K562 (cell line): ENCODE measurements at regions not wholly inside any gene's neighbourhood (a gene's known extent, or its start where the extent isn't known, plus 50 kb on each side); places are given as distances from the start of the nearest gene placed in this dataset.

Source experiments
- ATAC-seq: fragments of 200-7000 bp; cut with Tn5 transposase; 3 replicates; pipeline ENCODE4 v1.9.1; 2020; ENCODE audit warnings: moderate library complexity
- BruUV-seq: library from RNA; stranded (reverse); fragments of 400-500 nt; replicated peaks from 2 replicates; lab custom pipeline; 2021; lab: Mats Ljungman, UMichigan
- CTCF ChIA-PET: fragments of 300-600 bp; formaldehyde crosslinking; extraction: SDS; loops from one replicate; lab custom pipeline; 2021; ENCODE audit warnings: low intra/inter-chr PET ratio; lab: Yijun Ruan, JAX
- POLR2A ChIA-PET: fragments of 300-600, 350-650 bp; sonication (Branson Sonifier 250); formaldehyde crosslinking; extraction: SDS; loops from one replicate; lab custom pipeline; 2021; ENCODE audit warnings: antibody characterized with exemption, inconsistent platforms; lab: Yijun Ruan, JAX
- DNase-seq, 4 experiments: peaks; one replicate each; pipeline versions ENCODE4 v3.0.0 to v3.0.0-alpha.2; 2011 to 2018; ENCODE audit warnings: low spot score in 3 of 4, mixed read lengths in 3 of 4; ENCODE audit errors: extremely low read depth in 1 of 4
- FAIRE-seq: peaks from 2 replicates; lab custom pipeline; 2011; peaks lifted over from hg19 to GRCh38; lab: Jason Lieb, UNC
- H2AFZ ChIP-seq: 2 replicates; pipeline ENCODE4 v1.6.0; 2011; ENCODE audit warnings: low read depth, low read length, control low read depth, inconsistent platforms
- H3K27ac ChIP-seq: fragments of 200-600 bp; 3 replicates; pipeline ENCODE4 v1.8.0; 2011; ENCODE audit warnings: low read depth, mild to moderate bottlenecking, control low read depth, inconsistent platforms, low read length, moderate library complexity, mixed read lengths; ENCODE audit errors: extremely low read depth
- H3K27me3 ChIP-seq, 2 experiments: fragments of 300-600 bp in 1 of 2; 2 replicates in 1 of 2; 3 replicates in 1 of 2; pipeline versions ENCODE4 v1.6.0 to v1.8.0; 2011; ENCODE audit warnings: inconsistent platforms in 2 of 2, low read length in 2 of 2, mild to moderate bottlenecking in 1 of 2, mixed read lengths in 1 of 2, moderate library complexity in 1 of 2; ENCODE audit not compliant: control insufficient read depth in 2 of 2, insufficient read depth in 2 of 2
- H3K36me3 ChIP-seq: fragments of 300-600 bp; 3 replicates; pipeline ENCODE4 v1.8.0; 2011; ENCODE audit warnings: mild to moderate bottlenecking, low read length, inconsistent platforms; ENCODE audit not compliant: control insufficient read depth, insufficient read depth
- H3K4me1 ChIP-seq, 2 experiments: fragments of 200-600 bp in 1 of 2; replicated peaks in 1 of 2; 2 replicates in 1 of 2; 3 replicates in 1 of 2; pipeline versions ENCODE4 v1.5.1 to v1.8.0; 2011; ENCODE audit warnings: inconsistent platforms in 2 of 2, low read length in 2 of 2, mild to moderate bottlenecking in 1 of 2, mixed read lengths in 1 of 2, moderate library complexity in 1 of 2; ENCODE audit not compliant: control insufficient read depth in 2 of 2, insufficient read depth in 2 of 2
- H3K4me2 ChIP-seq: 2 replicates; pipeline ENCODE4 v1.6.1; 2011; ENCODE audit warnings: low read length, control low read depth, inconsistent platforms, mixed read lengths; ENCODE audit not compliant: insufficient read depth
- H3K4me3 ChIP-seq: fragments of 200-600 bp; sonication (generic), shearing (Covaris generic); 2 replicates; pipeline ENCODE4 v1.5.1; 2016; ENCODE audit warnings: control low read depth, inconsistent platforms
- H3K79me2 ChIP-seq: fragments of 200-600 bp; 3 replicates; pipeline ENCODE4 v1.8.0; 2011; ENCODE audit warnings: low read length, inconsistent platforms; ENCODE audit not compliant: control insufficient read depth, insufficient read depth
- H3K9ac ChIP-seq, 2 experiments: 2 replicates each; pipeline versions ENCODE4 v1.6.0 to v1.6.1; 2011; ENCODE audit warnings: low read depth in 2 of 2, low read length in 2 of 2, control low read depth in 1 of 2, inconsistent platforms in 1 of 2, mild to moderate bottlenecking in 1 of 2, mixed read lengths in 1 of 2; ENCODE audit not compliant: insufficient read depth in 1 of 2
- H3K9me1 ChIP-seq: one replicate; pipeline ENCODE4 v1.6.0; 2011; ENCODE audit warnings: inconsistent platforms, mild to moderate bottlenecking, low read length, moderate library complexity; ENCODE audit not compliant: control insufficient read depth, insufficient read depth
- H3K9me3 ChIP-seq: replicated peaks from 2 replicates; pipeline ENCODE4 v1.5.1; 2011; ENCODE audit warnings: low read depth, low read length, inconsistent platforms; ENCODE audit not compliant: control insufficient read depth, insufficient read depth
- H4K20me1 ChIP-seq: replicated peaks from 2 replicates; pipeline ENCODE4 v1.6.1; 2011; ENCODE audit warnings: low read length, inconsistent platforms, mixed read lengths; ENCODE audit not compliant: control insufficient read depth, insufficient read depth
- ATF7 ChIP-seq: fragments of 450-650 bp; IDR thresholded peaks from 2 replicates; pipeline ENCODE4 v1.7.1; 2014; ENCODE audit warnings: mild to moderate bottlenecking, moderate library complexity
- EZH2 ChIP-seq: IDR thresholded peaks from 2 replicates; pipeline ENCODE4 v1.6.1; 2012; ENCODE audit warnings: low read depth, mild to moderate bottlenecking, inconsistent platforms, low read length, borderline replicate concordance
- MAFK ChIP-seq: IDR thresholded peaks from 2 replicates; pipeline ENCODE4 v1.6.1; 2011; ENCODE audit warnings: low read length, improper control_type of control experiment
- MCM5 ChIP-seq: fragments of 450-650 bp; IDR thresholded peaks from 2 replicates; pipeline ENCODE4 v1.6.1; 2016; ENCODE audit warnings: low read depth
- SREBF1 ChIP-seq: fragments of 150-350 bp; IDR thresholded peaks from 2 replicates; pipeline ENCODE4 v1.6.1; 2014; ENCODE audit warnings: antibody characterized with exemption, low read depth, low read length, borderline replicate concordance
- STAT5A ChIP-seq: IDR thresholded peaks from 2 replicates; pipeline ENCODE4 v1.6.1; 2012; ENCODE audit warnings: low read length, inconsistent platforms, borderline replicate concordance
- SUPT5H ChIP-seq: fragments of 450-650 bp; IDR thresholded peaks from 2 replicates; pipeline ENCODE4 v1.6.1; 2016
- TARDBP ChIP-seq: fragments of 450-650 bp; IDR thresholded peaks from 2 replicates; pipeline ENCODE4 v1.6.1; 2016
- TBP ChIP-seq: optimal IDR thresholded peaks from 2 replicates; pipeline ENCODE3; 2011; ENCODE audit warnings: low read depth, low read length, improper control_type of control experiment
- ZNF431 ChIP-seq: sonication (generic); formaldehyde crosslinking; IDR thresholded peaks from 2 replicates; pipeline ENCODE4 v1.8.0; 2022; ENCODE audit warnings: mild to moderate bottlenecking, missing genetic modification reagents
- ZNF699 ChIP-seq: fragments of 250-450 bp; sonication (Bioruptor Pico); IDR thresholded peaks from 2 replicates; pipeline ENCODE4 v1.8.0; 2021; ENCODE audit warnings: mild to moderate bottlenecking, moderate library complexity; ENCODE audit not compliant: insufficient replicate concordance
- ZNF764 ChIP-seq: fragments of 250-450 bp; sonication (Bioruptor Pico); IDR thresholded peaks from 2 replicates; pipeline ENCODE4 v1.4.0; 2020; ENCODE audit warnings: low read depth, mild to moderate bottlenecking, moderate library complexity
- WGBS: fragments of 100-300 bp; shearing (Covaris generic); methylation state at CpG from one replicate; pipeline ENCODE4 v1.1.6; 2016; ENCODE audit warnings: low coverage, mixed read lengths; ENCODE audit not compliant: insufficient coverage; ENCODE audit errors: missing lambda C conversion rate; 5-methylcytosine and 5-hydroxymethylcytosine counted together
- in situ Hi-C: fragments of 300-500 bp; cut with MboI; formaldehyde crosslinking; loops from 4 replicates; pipeline ENCODE4 v1.15.0; 2018; ENCODE audit warnings: inconsistent platforms, mixed read lengths
- intact Hi-C: fragments of 100-400 bp; cut with micrococcal nuclease; formaldehyde crosslinking; loops from 2 replicates; pipeline ENCODE4 v1.14.2; 2022
- TF ChIP-seq, protein P1 (sequence below): fragments of 450-650 bp; formaldehyde crosslinking; IDR thresholded peaks from 2 replicates; pipeline ENCODE4 v1.4.0; 2020; ENCODE audit warnings: mild to moderate bottlenecking, moderate library complexity
- TF ChIP-seq, protein P2 (sequence below): fragments of 250-450 bp; sonication (Bioruptor Pico); IDR thresholded peaks from 2 replicates; pipeline ENCODE4 v1.8.0; 2021; ENCODE audit warnings: moderate library complexity, mild to moderate bottlenecking, inconsistent platforms

DNA sequence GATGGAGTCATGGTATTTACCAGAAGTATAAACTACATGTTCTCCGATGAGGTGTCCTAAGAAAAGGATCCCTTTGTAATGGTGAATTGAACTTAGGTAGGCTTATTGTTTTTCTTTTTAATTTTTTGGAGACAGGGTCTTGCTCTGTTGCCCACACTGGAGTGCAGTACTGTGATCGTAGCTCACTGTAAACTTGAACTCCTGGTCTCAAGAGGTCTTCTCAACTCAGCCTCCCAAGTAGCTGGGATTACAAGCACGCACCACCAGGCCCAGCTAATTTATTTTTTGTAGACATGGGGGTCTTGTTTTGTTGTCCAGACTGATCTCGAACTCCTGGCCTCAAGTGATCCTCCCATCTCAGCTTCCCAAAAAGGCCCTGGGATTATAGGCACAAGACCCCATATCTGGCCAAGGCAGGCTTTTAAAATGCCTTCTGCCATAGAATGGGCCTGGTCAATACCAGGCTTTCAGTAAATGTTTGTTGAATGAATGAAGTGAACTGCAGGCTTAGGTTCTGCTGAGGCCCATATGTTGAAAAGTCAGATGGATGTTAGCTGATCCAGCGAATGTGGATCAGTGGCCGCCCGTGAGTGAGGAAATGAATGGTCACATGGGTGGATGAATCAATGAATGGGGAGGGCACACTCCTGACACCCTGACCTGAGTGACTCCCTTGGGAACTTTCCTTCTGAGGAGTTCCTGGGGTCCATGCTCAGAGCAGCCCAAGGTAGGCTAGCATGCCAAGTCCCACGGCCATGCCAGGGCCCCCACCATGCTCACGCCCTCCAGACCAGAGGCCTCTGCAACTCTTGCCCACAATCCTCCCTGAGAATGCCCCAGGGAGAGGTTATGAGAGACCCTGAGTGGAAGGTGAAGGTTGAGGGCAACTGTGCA, 118.0 kb upstream of the MYCN start:
- no peak for ATAC-seq
- 2% methylated on average over 9 of the region's 9 CpGs for WGBS

More for the DNA sequence above, 118.0 kb upstream of the MYCN start:
- Histone ChIP-seq H3K27ac (no peak overlapping the region), H3K79me2 (no peaks in the 10 kb centered on the region), H3K9me3 (no peaks in the 10 kb centered on the region), H3K36me3 (no peaks in the 10 kb centered on the region), H2AFZ (no peak overlapping the region), H3K4me3 (no peak overlapping the region), H4K20me1 (no peaks in the 10 kb centered on the region), H3K9me1 (no peaks in the 10 kb centered on the region), H3K27me3 (peaks cover 10 to 56% of the 10 kb centered on the region in 2 experiments; a peak in 4 of 5 replicates), H3K9ac (no peak overlapping the region), H3K4me2 (no peak overlapping the region), H3K4me1 (no peaks in the 10 kb centered on the region)
- no peak for FAIRE-seq
- no TSS peak for BruUV-seq
- ChIA-PET CTCF (no interaction called here), POLR2A (no interaction called here)
- TF ChIP-seq TARDBP (no peak), ZNF699 (CRISPR knock-in tag) (no peak), TBP (no peak), EZH2 (no peak), ZNF431 (CRISPR knock-in tag) (no peak), ATF7 (no peak), ZNF764 (CRISPR knock-in tag) (no peak), MCM5 (no peak), STAT5A (no peak), SUPT5H (no peak), MAFK (no peak), SREBF1 (no peak)
- TF ChIP-seq, protein P1, sequence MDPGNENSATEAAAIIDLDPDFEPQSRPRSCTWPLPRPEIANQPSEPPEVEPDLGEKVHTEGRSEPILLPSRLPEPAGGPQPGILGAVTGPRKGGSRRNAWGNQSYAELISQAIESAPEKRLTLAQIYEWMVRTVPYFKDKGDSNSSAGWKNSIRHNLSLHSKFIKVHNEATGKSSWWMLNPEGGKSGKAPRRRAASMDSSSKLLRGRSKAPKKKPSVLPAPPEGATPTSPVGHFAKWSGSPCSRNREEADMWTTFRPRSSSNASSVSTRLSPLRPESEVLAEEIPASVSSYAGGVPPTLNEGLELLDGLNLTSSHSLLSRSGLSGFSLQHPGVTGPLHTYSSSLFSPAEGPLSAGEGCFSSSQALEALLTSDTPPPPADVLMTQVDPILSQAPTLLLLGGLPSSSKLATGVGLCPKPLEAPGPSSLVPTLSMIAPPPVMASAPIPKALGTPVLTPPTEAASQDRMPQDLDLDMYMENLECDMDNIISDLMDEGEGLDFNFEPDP (CRISPR knock-in tag) = no peak
- TF ChIP-seq, protein P2, sequence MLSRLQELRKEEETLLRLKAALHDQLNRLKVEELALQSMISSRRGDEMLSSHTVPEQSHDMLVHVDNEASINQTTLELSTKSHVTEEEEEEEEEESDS = no peak
- intact Hi-C loops = no loop called here
- in situ Hi-C loops = no loop called here
- no peak for DNase-seq
